ENCODE measurements at regions not wholly inside any gene's neighbourhood (a gene's known extent, or its start where the extent isn't known, plus 50 kb on each side); places are given as distances from the start of the nearest gene placed in this dataset.
"Not testable (repeated sequence)": the region's sequence is repeated elsewhere in the genome, so short reads cannot be mapped to it uniquely, and the experiment has no call there.

- H3K4me1 ChIP-seq (ENCODE audit: control insufficient read depth, insufficient read depth, low read length, poor library complexity, severe bottlenecking) = peaks cover 8% of the 10 kb centered on the region
- H3K4me3 ChIP-seq (ENCODE audit: extremely low read depth, insufficient read depth, low read length, poor library complexity, severe bottlenecking) = no peak overlapping the region
- H3K36me3 ChIP-seq (ENCODE audit: control insufficient read depth, insufficient read depth, low read length) = no peaks in the 10 kb centered on the region
- H3K9me3 ChIP-seq (ENCODE audit: control insufficient read depth, low read length) = peaks cover 11% of the 10 kb centered on the region
- no peak overlapping the region for H3K27ac ChIP-seq (ENCODE audit: low read depth, low read length, severe bottlenecking)
- whole genome bisulfite sequencing, 2 experiments (ENCODE audit: insufficient coverage in 2 of 2) = 100% methylated on average over 1 of the region's 3 CpGs; no CpG with 5 or more reads in 1 of the 2 experiments
These were observed 251.6 kb downstream of the RPLP1 start for GRCh38 chr15:69704229-69704628.

- H3K9me3 ChIP-seq (ENCODE audit: control insufficient read depth, low read length) = peaks cover 13% of the 10 kb centered on the region
- H3K4me3 ChIP-seq (ENCODE audit: extremely low read depth, insufficient read depth, low read length, poor library complexity, severe bottlenecking) = no peak overlapping the region
- WGBS, 2 experiments (ENCODE audit: insufficient coverage in 2 of 2) = 100% methylated on average over 3 of the region's 4 CpGs; no CpG with 5 or more reads in 1 of the 2 experiments
- peaks cover 8% of the 10 kb centered on the region for H3K4me1 ChIP-seq (ENCODE audit: control insufficient read depth, insufficient read depth, low read length, poor library complexity, severe bottlenecking)
- no peak overlapping the region for H3K27ac ChIP-seq (ENCODE audit: low read depth, low read length, severe bottlenecking)
- no peaks in the 10 kb centered on the region for H3K36me3 ChIP-seq (ENCODE audit: control insufficient read depth, insufficient read depth, low read length)
These were observed 252.1 kb downstream of the RPLP1 start for GRCh38 chr15:69704700-69705099.

- H3K4me3 ChIP-seq (ENCODE audit: extremely low read depth, insufficient read depth, low read length, poor library complexity, severe bottlenecking) = no peak overlapping the region
- H3K4me1 ChIP-seq (ENCODE audit: control insufficient read depth, insufficient read depth, low read length, poor library complexity, severe bottlenecking) = peaks cover 8% of the 10 kb centered on the region
- no peak overlapping the region for H3K27ac ChIP-seq (ENCODE audit: low read depth, low read length, severe bottlenecking)
- H3K9me3 ChIP-seq (ENCODE audit: control insufficient read depth, low read length) = peaks cover 13% of the 10 kb centered on the region
- WGBS, 2 experiments (ENCODE audit: insufficient coverage in 2 of 2) = 79 to 80% methylated on average over 2 of the region's 3 CpGs
- no peaks in the 10 kb centered on the region for H3K36me3 ChIP-seq (ENCODE audit: control insufficient read depth, insufficient read depth, low read length)
These were observed 253.9 kb downstream of the RPLP1 start for GRCh38 chr15:69706353-69707097.

GRCh38 chr15:69707241-69707640 lies 254.6 kb downstream of the RPLP1 start:
- H3K4me1 ChIP-seq (ENCODE audit: control insufficient read depth, insufficient read depth, low read length, poor library complexity, severe bottlenecking); H3K36me3 ChIP-seq (ENCODE audit: control insufficient read depth, insufficient read depth, low read length); H3K4me3 ChIP-seq (ENCODE audit: extremely low read depth, insufficient read depth, low read length, poor library complexity, severe bottlenecking); H3K27ac ChIP-seq (ENCODE audit: low read depth, low read length, severe bottlenecking): not testable (repeated sequence)
- WGBS, 2 experiments (ENCODE audit: insufficient coverage in 2 of 2) = 88 to 100% methylated on average over 2 to 4 of the region's 4 CpGs
- peaks cover 13% of the 10 kb centered on the region for H3K9me3 ChIP-seq (ENCODE audit: control insufficient read depth, low read length)

GRCh38 chr15:69708436-69709122 lies 256.0 kb downstream of the RPLP1 start:
- H3K36me3 ChIP-seq (ENCODE audit: control insufficient read depth, insufficient read depth, low read length); H3K4me3 ChIP-seq (ENCODE audit: extremely low read depth, insufficient read depth, low read length, poor library complexity, severe bottlenecking); H3K27ac ChIP-seq (ENCODE audit: low read depth, low read length, severe bottlenecking); H3K4me1 ChIP-seq (ENCODE audit: control insufficient read depth, insufficient read depth, low read length, poor library complexity, severe bottlenecking): not testable (repeated sequence)
- H3K9me3 ChIP-seq (ENCODE audit: control insufficient read depth, low read length) = peaks cover 13% of the 10 kb centered on the region
- 74 to 87% methylated on average over 2 of the region's 3 CpGs for WGBS, 2 experiments (ENCODE audit: insufficient coverage in 2 of 2)

- H3K9me3 ChIP-seq (ENCODE audit: control insufficient read depth, low read length) = peaks cover 13% of the 10 kb centered on the region
- WGBS, 2 experiments (ENCODE audit: insufficient coverage in 2 of 2) = 100% methylated on average over 1 of the region's 2 CpGs; no CpG with 5 or more reads in 1 of the 2 experiments
- no peaks in the 10 kb centered on the region for H3K36me3 ChIP-seq (ENCODE audit: control insufficient read depth, insufficient read depth, low read length)
- H3K4me1 ChIP-seq (ENCODE audit: control insufficient read depth, insufficient read depth, low read length, poor library complexity, severe bottlenecking) = no peaks in the 10 kb centered on the region
- H3K4me3 ChIP-seq (ENCODE audit: extremely low read depth, insufficient read depth, low read length, poor library complexity, severe bottlenecking) = no peak overlapping the region
- no peak overlapping the region for H3K27ac ChIP-seq (ENCODE audit: low read depth, low read length, severe bottlenecking)
These were observed 260.4 kb downstream of the RPLP1 start for GRCh38 chr15:69712991-69713390.

GRCh38 chr15:69713726-69714559 lies 261.3 kb downstream of the RPLP1 start:
- H3K4me1 ChIP-seq (ENCODE audit: control insufficient read depth, insufficient read depth, low read length, poor library complexity, severe bottlenecking) = no peaks in the 10 kb centered on the region
- H3K9me3 ChIP-seq (ENCODE audit: control insufficient read depth, low read length) = peaks cover 4% of the 10 kb centered on the region
- no peaks in the 10 kb centered on the region for H3K36me3 ChIP-seq (ENCODE audit: control insufficient read depth, insufficient read depth, low read length)
- WGBS, 2 experiments (ENCODE audit: insufficient coverage in 2 of 2) = 87 to 92% methylated on average over 8 of the region's 9 CpGs
- H3K27ac ChIP-seq (ENCODE audit: low read depth, low read length, severe bottlenecking) = no peak overlapping the region
- no peak overlapping the region for H3K4me3 ChIP-seq (ENCODE audit: extremely low read depth, insufficient read depth, low read length, poor library complexity, severe bottlenecking)

- Histone ChIP-seq H3K27ac (ENCODE audit: low read depth, low read length, severe bottlenecking) (no peak overlapping the region), H3K9me3 (ENCODE audit: control insufficient read depth, low read length) (no peaks in the 10 kb centered on the region), H3K4me1 (ENCODE audit: control insufficient read depth, insufficient read depth, low read length, poor library complexity, severe bottlenecking) (no peaks in the 10 kb centered on the region), H3K4me3 (ENCODE audit: extremely low read depth, insufficient read depth, low read length, poor library complexity, severe bottlenecking) (no peak overlapping the region), H3K36me3 (ENCODE audit: control insufficient read depth, insufficient read depth, low read length) (no peaks in the 10 kb centered on the region)
- WGBS, 2 experiments (ENCODE audit: insufficient coverage in 2 of 2) = no CpG with 5 or more reads among the region's 2 CpGs
These were observed 262.6 kb downstream of the RPLP1 start for GRCh38 chr15:69715210-69715609.

- Histone ChIP-seq H3K9me3 (ENCODE audit: control insufficient read depth, low read length) (no peaks in the 10 kb centered on the region), H3K4me1 (ENCODE audit: control insufficient read depth, insufficient read depth, low read length, poor library complexity, severe bottlenecking) (no peaks in the 10 kb centered on the region), H3K36me3 (ENCODE audit: control insufficient read depth, insufficient read depth, low read length) (no peaks in the 10 kb centered on the region), H3K27ac (ENCODE audit: low read depth, low read length, severe bottlenecking) (no peak overlapping the region), H3K4me3 (ENCODE audit: extremely low read depth, insufficient read depth, low read length, poor library complexity, severe bottlenecking) (no peak overlapping the region)
- 100% methylated on average over 1 of the region's 2 CpGs; no CpG with 5 or more reads in 1 of the 2 experiments for WGBS, 2 experiments (ENCODE audit: insufficient coverage in 2 of 2)
These were observed 265.8 kb downstream of the RPLP1 start for GRCh38 chr15:69718436-69718835.

- no peaks in the 10 kb centered on the region for H3K9me3 ChIP-seq (ENCODE audit: control insufficient read depth, low read length)
- H3K4me1 ChIP-seq (ENCODE audit: control insufficient read depth, insufficient read depth, low read length, poor library complexity, severe bottlenecking) = no peaks in the 10 kb centered on the region
- no peak overlapping the region for H3K27ac ChIP-seq (ENCODE audit: low read depth, low read length, severe bottlenecking)
- 84 to 88% methylated on average over 3 to 4 of the region's 4 CpGs for WGBS, 2 experiments (ENCODE audit: insufficient coverage in 2 of 2)
- H3K36me3 ChIP-seq (ENCODE audit: control insufficient read depth, insufficient read depth, low read length) = no peaks in the 10 kb centered on the region
- H3K4me3 ChIP-seq (ENCODE audit: extremely low read depth, insufficient read depth, low read length, poor library complexity, severe bottlenecking) = no peak overlapping the region
These were observed 266.3 kb downstream of the RPLP1 start for GRCh38 chr15:69718916-69719315.
